Astrocyte (in vitro differentiated cells and primary cell): ENCODE measurements at regions not wholly inside any gene's neighbourhood (a gene's known extent, or its start where the extent isn't known, plus 50 kb on each side); places are given as distances from the start of the nearest gene placed in this dataset.

Experiments used
- DNase-seq: peaks from one replicate; pipeline ENCODE4 v3.0.0-alpha.2; 2010; ENCODE audit warnings: low read depth
- FAIRE-seq: peaks from 2 replicates; lab custom pipeline; 2011; peaks lifted over from hg19 to GRCh38; lab: Jason Lieb, UNC
- H2AFZ ChIP-seq: 2 replicates; pipeline ENCODE4 v1.6.0; 2012; ENCODE audit warnings: low read depth, low read length, inconsistent platforms
- H3K27ac ChIP-seq: 2 replicates; pipeline ENCODE4 v1.5.1; 2011; ENCODE audit warnings: low read depth, low read length, inconsistent platforms
- H3K27me3 ChIP-seq: 2 replicates; pipeline ENCODE4 v1.6.0; 2011; ENCODE audit warnings: low read length, inconsistent platforms; ENCODE audit not compliant: insufficient read depth
- H3K36me3 ChIP-seq: 2 replicates; pipeline ENCODE4 v1.5.1; 2011; ENCODE audit warnings: low read length, inconsistent platforms; ENCODE audit not compliant: insufficient read depth
- H3K4me1 ChIP-seq: 2 replicates; pipeline ENCODE4 v1.5.1; 2011; ENCODE audit warnings: low read length, inconsistent platforms; ENCODE audit not compliant: insufficient read depth
- H3K4me2 ChIP-seq: 2 replicates; pipeline ENCODE4 v1.6.0; 2012; ENCODE audit warnings: low read length, inconsistent platforms
- H3K4me3 ChIP-seq: 2 replicates; pipeline ENCODE4 v1.5.1; 2011; ENCODE audit warnings: low read depth, mild to moderate bottlenecking, low read length, inconsistent platforms; ENCODE audit not compliant: insufficient read depth
- H3K79me2 ChIP-seq: 2 replicates; pipeline ENCODE4 v1.6.0; 2012; ENCODE audit warnings: mild to moderate bottlenecking, low read length, inconsistent platforms; ENCODE audit not compliant: insufficient read depth
- H3K9ac ChIP-seq: 2 replicates; pipeline ENCODE4 v1.6.0; 2012; ENCODE audit warnings: mild to moderate bottlenecking, low read length, inconsistent platforms
- H3K9me3 ChIP-seq: 2 replicates; pipeline ENCODE4 v1.5.1; 2012; ENCODE audit warnings: low read depth, mild to moderate bottlenecking, low read length, inconsistent platforms; ENCODE audit not compliant: insufficient read depth
- H4K20me1 ChIP-seq: 2 replicates; pipeline ENCODE4 v1.6.0; 2012; ENCODE audit warnings: low read length, inconsistent platforms; ENCODE audit not compliant: insufficient read depth
- H3K27ac Mint-ChIP-seq: one replicate; pipeline ENCODE4 v1.8.0; 2021; ENCODE audit warnings: mild to moderate bottlenecking, mixed read lengths; ENCODE audit not compliant: unreplicated experiment
- H3K27me3 Mint-ChIP-seq: one replicate; pipeline ENCODE4 v1.8.0; 2021; ENCODE audit warnings: low read depth, mixed read lengths; ENCODE audit not compliant: unreplicated experiment
- H3K36me3 Mint-ChIP-seq: one replicate; pipeline ENCODE4 v1.8.0; 2021; ENCODE audit warnings: low read depth, mixed read lengths; ENCODE audit not compliant: unreplicated experiment
- H3K4me1 Mint-ChIP-seq: one replicate; pipeline ENCODE4 v1.8.0; 2021; ENCODE audit warnings: low read depth, mixed read lengths; ENCODE audit not compliant: unreplicated experiment
- H3K4me3 Mint-ChIP-seq: one replicate; pipeline ENCODE4 v1.8.0; 2021; ENCODE audit warnings: mild to moderate bottlenecking, moderate library complexity, mixed read lengths; ENCODE audit not compliant: unreplicated experiment
- H3K9me3 Mint-ChIP-seq: one replicate; pipeline ENCODE4 v1.8.0; 2021; ENCODE audit warnings: mild to moderate bottlenecking, mixed read lengths; ENCODE audit not compliant: unreplicated experiment
- CTCF ChIP-seq: IDR thresholded peaks from 2 replicates; pipeline ENCODE4 v1.5.1; 2011; ENCODE audit warnings: low read depth, mild to moderate bottlenecking, inconsistent platforms, low read length, moderate library complexity; ENCODE audit not compliant: insufficient read depth
- EZH2 ChIP-seq: IDR thresholded peaks from 2 replicates; pipeline ENCODE4 v1.6.1; 2012; ENCODE audit warnings: mild to moderate bottlenecking, low read length, inconsistent platforms; ENCODE audit not compliant: insufficient read depth

- Histone ChIP-seq H3K4me2 (no peak overlapping the region), H3K4me1 (no peaks in the 10 kb centered on the region), H2AFZ (no peak overlapping the region), H3K27me3 (no peaks in the 10 kb centered on the region), H3K79me2 (no peaks in the 10 kb centered on the region), H3K4me3 (no peak overlapping the region), H3K27ac (no peak overlapping the region), H3K9ac (no peak overlapping the region), H3K9me3 (no peaks in the 10 kb centered on the region), H4K20me1 (no peaks in the 10 kb centered on the region), H3K36me3 (no peaks in the 10 kb centered on the region)
- H3K27ac Mint-ChIP-seq, result no peak overlapping the region
- no peaks in the 10 kb centered on the region for H3K27me3 Mint-ChIP-seq
- no peaks in the 10 kb centered on the region for H3K4me1 Mint-ChIP-seq
- no peak overlapping the region for H3K4me3 Mint-ChIP-seq
- no peak for DNase-seq
- H3K36me3 Mint-ChIP-seq, result no peaks in the 10 kb centered on the region
- TF ChIP-seq EZH2 (no peak), CTCF (no peak)
- peaks cover 2% of the 10 kb centered on the region for H3K9me3 Mint-ChIP-seq
- FAIRE-seq, result no peak
These were observed 283.3 kb downstream of the ATP23 start for GRCh38 chr12:58224536-58225105.

GRCh38 chr12:58225203-58225877 is 284.0 kb downstream of the ATP23 start:
- H3K4me2 ChIP-seq, result no peak overlapping the region
- FAIRE-seq, result no peak
- Mint-ChIP-seq H3K27me3 (no peaks in the 10 kb centered on the region), H3K27ac (no peak overlapping the region), H3K4me1 (no peaks in the 10 kb centered on the region), H3K4me3 (no peak overlapping the region), H3K36me3 (no peaks in the 10 kb centered on the region), H3K9me3 (peaks cover 6% of the 10 kb centered on the region)
- no peaks in the 10 kb centered on the region for H3K4me1 ChIP-seq
- no peaks in the 10 kb centered on the region for H4K20me1 ChIP-seq
- H3K36me3 ChIP-seq, result no peaks in the 10 kb centered on the region
- no peak overlapping the region for H3K9ac ChIP-seq
- H2AFZ ChIP-seq, result no peak overlapping the region
- TF ChIP-seq EZH2 (no peak), CTCF (no peak)
- H3K79me2 ChIP-seq, result no peaks in the 10 kb centered on the region
- no peaks in the 10 kb centered on the region for H3K9me3 ChIP-seq
- DNase-seq, result no peak
- no peak overlapping the region for H3K27ac ChIP-seq
- H3K27me3 ChIP-seq, result no peaks in the 10 kb centered on the region
- H3K4me3 ChIP-seq, result no peak overlapping the region

- Histone ChIP-seq H3K27me3 (no peaks in the 10 kb centered on the region), H3K36me3 (no peaks in the 10 kb centered on the region), H3K4me1 (no peaks in the 10 kb centered on the region), H2AFZ (no peak overlapping the region), H3K9me3 (no peaks in the 10 kb centered on the region), H3K27ac (no peak overlapping the region), H3K4me3 (no peak overlapping the region), H4K20me1 (no peaks in the 10 kb centered on the region), H3K4me2 (no peak overlapping the region), H3K79me2 (no peaks in the 10 kb centered on the region), H3K9ac (no peak overlapping the region)
- H3K27ac Mint-ChIP-seq, result no peak overlapping the region
- no peaks in the 10 kb centered on the region for H3K36me3 Mint-ChIP-seq
- DNase-seq (no peak), FAIRE-seq (no peak)
- no peaks in the 10 kb centered on the region for H3K27me3 Mint-ChIP-seq
- peaks cover 4% of the 10 kb centered on the region for H3K9me3 Mint-ChIP-seq
- no peaks in the 10 kb centered on the region for H3K4me1 Mint-ChIP-seq
- H3K4me3 Mint-ChIP-seq, result no peak overlapping the region
- TF ChIP-seq EZH2, result no peak
- TF ChIP-seq CTCF, result no peak
These were observed 292.5 kb downstream of the ATP23 start for GRCh38 chr12:58233886-58234285.
